Caco-2 (cell line): ENCODE measurements at regions not wholly inside any gene's neighbourhood (a gene's known extent, or its start where the extent isn't known, plus 50 kb on each side); places are given as distances from the start of the nearest gene placed in this dataset.

Source experiments
- BruUV-seq: library from RNA; stranded (reverse); fragments of 400-500 nt; replicated peaks from 2 replicates; lab custom pipeline; 2021; lab: Mats Ljungman, UMichigan
- CTCF ChIA-PET: fragments of 300-600 bp; sonication (Branson Sonifier 250); formaldehyde crosslinking; loops from one replicate; lab custom pipeline; 2022; ENCODE audit warnings: antibody characterized with exemption; lab: Charles Lee
- POLR2A ChIA-PET: fragments of 300-600 bp; sonication (Branson Sonifier 250); formaldehyde crosslinking; loops from one replicate; lab custom pipeline; 2022; ENCODE audit warnings: antibody characterized with exemption; lab: Charles Lee
- DNase-seq, 2 experiments: peaks; one replicate each; pipeline versions ENCODE4 v3.0.0 to v3.0.0-alpha.2; 2020 to 2022
- H3K27me3 ChIP-seq: replicated peaks from 2 replicates; pipeline ENCODE4 v1.6.0; 2011; ENCODE audit warnings: low read length; ENCODE audit not compliant: control insufficient read depth, insufficient read depth
- H3K36me3 ChIP-seq: 2 replicates; pipeline ENCODE4 v1.5.1; 2011; ENCODE audit warnings: low read length; ENCODE audit not compliant: control insufficient read depth, insufficient read depth
- H3K4me1 ChIP-seq: fragments of 250-450 bp; sonication (Bioruptor Pico); 2 replicates; pipeline ENCODE4 v1.5.1; 2020; ENCODE audit warnings: mild to moderate bottlenecking
- H3K4me3 ChIP-seq: 2 replicates; pipeline ENCODE4 v1.5.1; 2011; ENCODE audit warnings: low read depth, mild to moderate bottlenecking, control low read depth, low read length
- H3K9me3 ChIP-seq: fragments of 250-450 bp; sonication (Bioruptor Pico); 2 replicates; pipeline ENCODE4 v1.5.1; 2020; ENCODE audit warnings: mild to moderate bottlenecking, moderate library complexity
- H3K27ac Mint-ChIP-seq: one replicate; pipeline ENCODE4 v1.8.0; 2022; ENCODE audit warnings: mixed read lengths; ENCODE audit not compliant: unreplicated experiment
- H3K27me3 Mint-ChIP-seq: one replicate; pipeline ENCODE4 v1.8.0; 2022; ENCODE audit warnings: mixed read lengths; ENCODE audit not compliant: insufficient read depth, unreplicated experiment
- H3K36me3 Mint-ChIP-seq: one replicate; pipeline ENCODE4 v1.8.0; 2022; ENCODE audit warnings: mild to moderate bottlenecking, mixed read lengths; ENCODE audit not compliant: insufficient read depth, unreplicated experiment
- H3K4me1 Mint-ChIP-seq: one replicate; pipeline ENCODE4 v1.8.0; 2022; ENCODE audit warnings: low read depth, mixed read lengths; ENCODE audit not compliant: unreplicated experiment
- H3K4me3 Mint-ChIP-seq: one replicate; pipeline ENCODE4 v1.8.0; 2022; ENCODE audit warnings: mild to moderate bottlenecking, moderate library complexity, mixed read lengths; ENCODE audit not compliant: unreplicated experiment
- H3K9me3 Mint-ChIP-seq: one replicate; pipeline ENCODE4 v1.8.0; 2022; ENCODE audit warnings: mixed read lengths; ENCODE audit not compliant: unreplicated experiment
- CTCF ChIP-seq, 2 experiments: fragments of 200-600 bp in 1 of 2; IDR thresholded peaks; 1 replicate in 1 of 2; 2 replicates in 1 of 2; pipeline versions ENCODE4 v1.5.1 to v1.8.0; 2011 to 2022; ENCODE audit warnings: antibody characterized with exemption in 1 of 2, control low read depth in 1 of 2, inconsistent platforms in 1 of 2, low read depth in 1 of 2, low read length in 1 of 2, mild to moderate bottlenecking in 1 of 2, moderate library complexity in 1 of 2; ENCODE audit not compliant: insufficient read depth in 1 of 2, severe bottlenecking in 1 of 2, unreplicated experiment in 1 of 2
- intact Hi-C: fragments of 100-400 bp; cut with micrococcal nuclease; formaldehyde crosslinking; loops from one replicate; pipeline ENCODE4 v1.10.0; 2022; ENCODE audit not compliant: unreplicated experiment

DNA sequence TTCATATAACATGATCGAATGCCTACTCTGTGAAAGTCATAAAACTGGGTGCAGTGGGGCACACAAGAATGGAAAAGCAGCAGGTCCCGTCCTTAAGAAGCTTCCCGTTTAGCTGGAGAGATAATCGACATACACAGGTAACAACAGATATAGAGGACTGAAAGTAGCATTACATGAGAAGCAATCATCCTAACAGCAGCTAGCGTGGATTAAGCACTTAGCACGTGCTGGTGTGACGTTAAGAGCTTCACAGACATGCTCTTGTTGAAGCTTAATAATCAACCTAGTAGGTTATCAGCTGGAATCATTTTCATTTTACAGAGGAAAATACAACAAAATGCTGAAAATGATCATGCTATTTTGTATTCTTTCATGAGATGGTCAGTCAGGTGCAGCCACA is 184.8 kb downstream of the GPAM start:
- Mint-ChIP-seq H3K4me3 (no peak overlapping the region), H3K27ac (no peak overlapping the region), H3K9me3 (no peaks in the 10 kb centered on the region), H3K27me3 (peaks cover 11% of the 10 kb centered on the region), H3K36me3 (no peaks in the 10 kb centered on the region), H3K4me1 (no peaks in the 10 kb centered on the region)
- H3K27me3 ChIP-seq = no peaks in the 10 kb centered on the region
- intact Hi-C loops = no loop called here
- H3K9me3 ChIP-seq = no peaks in the 10 kb centered on the region
- H3K4me1 ChIP-seq = no peaks in the 10 kb centered on the region
- POLR2A ChIA-PET = no interaction called here
- no peak for TF ChIP-seq CTCF (IDR thresholded peaks at IDR 0.05; ENCODE audit: insufficient read depth in 1 of 2, low read depth in 1 of 2, low read length in 1 of 2, severe bottlenecking in 1 of 2, unreplicated experiment in 1 of 2)
- CTCF ChIA-PET = no interaction called here
- no peak overlapping the region for H3K4me3 ChIP-seq
- no peaks in the 10 kb centered on the region for H3K36me3 ChIP-seq
- no peak for DNase-seq
- no TSS peak for BruUV-seq

- DNase-seq = no peak
- BruUV-seq = no TSS peak
- Mint-ChIP-seq H3K4me1 (no peaks in the 10 kb centered on the region), H3K27ac (no peak overlapping the region), H3K9me3 (no peaks in the 10 kb centered on the region), H3K4me3 (no peak overlapping the region), H3K36me3 (no peaks in the 10 kb centered on the region), H3K27me3 (peaks cover 11% of the 10 kb centered on the region)
- Histone ChIP-seq H3K9me3 (no peaks in the 10 kb centered on the region), H3K4me1 (no peaks in the 10 kb centered on the region), H3K27me3 (no peaks in the 10 kb centered on the region), H3K36me3 (no peaks in the 10 kb centered on the region), H3K4me3 (no peak overlapping the region)
- intact Hi-C loops = no loop called here
- CTCF ChIA-PET = no interaction called here
- POLR2A ChIA-PET = no interaction called here
- TF ChIP-seq CTCF (IDR thresholded peaks at IDR 0.05; ENCODE audit: insufficient read depth in 1 of 2, low read depth in 1 of 2, low read length in 1 of 2, severe bottlenecking in 1 of 2, unreplicated experiment in 1 of 2) = no peak
These were observed 184.2 kb downstream of the GPAM start for GRCh38 chr10:111999205-111999914.

DNA sequence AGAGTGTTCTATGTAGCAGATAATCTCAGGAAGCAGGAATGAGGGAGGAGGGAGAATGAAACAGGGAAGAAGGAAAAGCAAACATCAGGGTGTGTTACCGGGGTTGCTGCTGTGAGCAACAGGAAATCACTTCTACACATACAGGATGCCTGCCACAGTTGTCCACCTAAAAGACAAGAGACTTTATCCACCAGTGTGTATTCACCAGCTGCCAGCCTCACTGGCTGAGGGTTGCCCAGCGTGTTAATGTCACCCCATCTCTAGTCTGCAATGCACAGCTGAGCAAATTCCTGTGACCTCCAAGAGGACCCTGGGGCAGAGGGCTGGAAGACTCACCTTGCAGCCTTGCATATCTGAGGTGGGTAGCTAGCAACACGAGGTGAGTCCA is 183.7 kb downstream of the GPAM start:
- TF ChIP-seq CTCF (IDR thresholded peaks at IDR 0.05; ENCODE audit: insufficient read depth in 1 of 2, low read depth in 1 of 2, low read length in 1 of 2, severe bottlenecking in 1 of 2, unreplicated experiment in 1 of 2) = no peak
- H3K4me3 ChIP-seq = no peak overlapping the region
- intact Hi-C loops = no loop called here
- Mint-ChIP-seq H3K4me1 (no peaks in the 10 kb centered on the region), H3K27me3 (peaks cover 11% of the 10 kb centered on the region), H3K27ac (no peak overlapping the region), H3K9me3 (no peaks in the 10 kb centered on the region), H3K36me3 (no peaks in the 10 kb centered on the region), H3K4me3 (no peak overlapping the region)
- no peaks in the 10 kb centered on the region for H3K27me3 ChIP-seq
- H3K4me1 ChIP-seq = no peaks in the 10 kb centered on the region
- no peak for DNase-seq
- POLR2A ChIA-PET = no interaction called here
- no peaks in the 10 kb centered on the region for H3K9me3 ChIP-seq
- CTCF ChIA-PET = no interaction called here
- H3K36me3 ChIP-seq = no peaks in the 10 kb centered on the region
- BruUV-seq = no TSS peak
